Vagina (tissue), 2 donors: ENCODE measurements at regions not wholly inside any gene's neighbourhood (a gene's known extent, or its start where the extent isn't known, plus 50 kb on each side); places are given as distances from the start of the nearest gene placed in this dataset.

ENCODE experiments used
- POLR2AphosphoS5 ChIP-seq, 2 donors: sonication (generic); formaldehyde crosslinking; IDR thresholded peaks; one replicate each; pipeline ENCODE4 v1.9.0; 2017; ENCODE audit warnings: antibody characterized with exemption in 2 of 2, mild to moderate bottlenecking in 2 of 2, low read depth in 1 of 2; ENCODE audit not compliant: insufficient read depth in 1 of 2
- TF ChIP-seq, protein P1 (sequence below), 3 experiments: fragments of 450-650 bp in 2 of 3; fragments of 200-600 bp in 1 of 3; sonication (generic) in 1 of 3; IDR thresholded peaks; one replicate each; pipeline ENCODE4 v1.5.1; 2017 to 2019; ENCODE audit warnings: antibody characterized with exemption in 3 of 3, mild to moderate bottlenecking in 2 of 3, moderate library complexity in 2 of 3

DNA sequence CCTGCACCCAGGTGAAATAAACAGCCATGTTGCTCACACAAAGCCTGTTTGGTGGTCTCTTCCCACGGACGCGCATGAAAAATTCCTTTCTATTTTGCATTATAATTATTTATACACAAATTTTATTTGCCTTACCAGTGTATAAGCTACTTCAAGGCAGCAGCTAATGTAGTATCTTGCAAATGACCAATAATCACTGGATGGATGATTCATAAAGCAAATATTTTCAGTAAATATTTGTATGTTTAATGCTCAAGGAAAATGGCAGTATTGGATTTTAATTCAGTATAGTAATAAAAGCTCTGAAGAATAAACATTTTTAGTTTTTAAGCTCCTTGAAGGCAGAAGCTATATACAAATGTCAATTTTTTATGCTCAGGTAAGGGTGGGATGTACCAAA, 158.7 kb upstream of the NANOGP8 start:
- no peak for TF ChIP-seq POLR2AphosphoS5 (IDR thresholded peaks at IDR 0.05; ENCODE audit: insufficient read depth in 1 of 2, low read depth in 1 of 2)
- TF ChIP-seq, protein P1, sequence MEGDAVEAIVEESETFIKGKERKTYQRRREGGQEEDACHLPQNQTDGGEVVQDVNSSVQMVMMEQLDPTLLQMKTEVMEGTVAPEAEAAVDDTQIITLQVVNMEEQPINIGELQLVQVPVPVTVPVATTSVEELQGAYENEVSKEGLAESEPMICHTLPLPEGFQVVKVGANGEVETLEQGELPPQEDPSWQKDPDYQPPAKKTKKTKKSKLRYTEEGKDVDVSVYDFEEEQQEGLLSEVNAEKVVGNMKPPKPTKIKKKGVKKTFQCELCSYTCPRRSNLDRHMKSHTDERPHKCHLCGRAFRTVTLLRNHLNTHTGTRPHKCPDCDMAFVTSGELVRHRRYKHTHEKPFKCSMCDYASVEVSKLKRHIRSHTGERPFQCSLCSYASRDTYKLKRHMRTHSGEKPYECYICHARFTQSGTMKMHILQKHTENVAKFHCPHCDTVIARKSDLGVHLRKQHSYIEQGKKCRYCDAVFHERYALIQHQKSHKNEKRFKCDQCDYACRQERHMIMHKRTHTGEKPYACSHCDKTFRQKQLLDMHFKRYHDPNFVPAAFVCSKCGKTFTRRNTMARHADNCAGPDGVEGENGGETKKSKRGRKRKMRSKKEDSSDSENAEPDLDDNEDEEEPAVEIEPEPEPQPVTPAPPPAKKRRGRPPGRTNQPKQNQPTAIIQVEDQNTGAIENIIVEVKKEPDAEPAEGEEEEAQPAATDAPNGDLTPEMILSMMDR (IDR thresholded peaks at IDR 0.05), result no peak
